ENCODE measurements at regions not wholly inside any gene's neighbourhood (a gene's known extent, or its start where the extent isn't known, plus 50 kb on each side); places are given as distances from the start of the nearest gene placed in this dataset.

DNA sequence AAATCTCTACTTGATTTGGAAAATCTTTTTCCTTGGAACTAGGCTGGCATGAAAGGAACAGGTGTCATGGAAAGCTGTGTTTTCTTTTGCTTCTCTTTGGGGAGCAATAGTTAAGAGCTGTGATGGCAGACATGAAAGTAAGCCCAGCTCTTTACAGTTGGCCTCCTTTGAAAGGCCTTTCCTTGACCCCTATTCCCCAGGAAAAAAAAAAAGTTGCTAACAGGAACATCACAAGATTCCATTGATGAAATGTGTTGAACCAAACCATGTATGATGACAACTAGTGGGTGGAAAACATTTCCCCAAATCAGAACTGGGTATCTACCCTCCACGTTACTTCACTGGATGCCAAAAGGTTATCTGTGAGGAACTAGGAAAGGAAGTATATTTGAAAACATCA, 190.7 kb upstream of the RPL34 start:
- no peak overlapping the region for H3K4me3 ChIP-seq (ENCODE audit: low read depth, low read length)
- TF ChIP-seq, protein P1, sequence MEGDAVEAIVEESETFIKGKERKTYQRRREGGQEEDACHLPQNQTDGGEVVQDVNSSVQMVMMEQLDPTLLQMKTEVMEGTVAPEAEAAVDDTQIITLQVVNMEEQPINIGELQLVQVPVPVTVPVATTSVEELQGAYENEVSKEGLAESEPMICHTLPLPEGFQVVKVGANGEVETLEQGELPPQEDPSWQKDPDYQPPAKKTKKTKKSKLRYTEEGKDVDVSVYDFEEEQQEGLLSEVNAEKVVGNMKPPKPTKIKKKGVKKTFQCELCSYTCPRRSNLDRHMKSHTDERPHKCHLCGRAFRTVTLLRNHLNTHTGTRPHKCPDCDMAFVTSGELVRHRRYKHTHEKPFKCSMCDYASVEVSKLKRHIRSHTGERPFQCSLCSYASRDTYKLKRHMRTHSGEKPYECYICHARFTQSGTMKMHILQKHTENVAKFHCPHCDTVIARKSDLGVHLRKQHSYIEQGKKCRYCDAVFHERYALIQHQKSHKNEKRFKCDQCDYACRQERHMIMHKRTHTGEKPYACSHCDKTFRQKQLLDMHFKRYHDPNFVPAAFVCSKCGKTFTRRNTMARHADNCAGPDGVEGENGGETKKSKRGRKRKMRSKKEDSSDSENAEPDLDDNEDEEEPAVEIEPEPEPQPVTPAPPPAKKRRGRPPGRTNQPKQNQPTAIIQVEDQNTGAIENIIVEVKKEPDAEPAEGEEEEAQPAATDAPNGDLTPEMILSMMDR (IDR thresholded peaks at IDR 0.05; ENCODE audit: low read depth, low read length) = no peak
- TF ChIP-seq POLR2A (IDR thresholded peaks at IDR 0.05; ENCODE audit: extremely low read depth, insufficient read length) = no peak
- TF ChIP-seq, protein P2, sequence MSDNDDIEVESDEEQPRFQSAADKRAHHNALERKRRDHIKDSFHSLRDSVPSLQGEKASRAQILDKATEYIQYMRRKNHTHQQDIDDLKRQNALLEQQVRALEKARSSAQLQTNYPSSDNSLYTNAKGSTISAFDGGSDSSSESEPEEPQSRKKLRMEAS (IDR thresholded peaks at IDR 0.05; ENCODE audit: low read depth, low read length) = no peak
- TF ChIP-seq MYC (IDR thresholded peaks at IDR 0.05; ENCODE audit: low read depth, low read length) = no peak
- no peak for DNase-seq (ENCODE audit: low read depth)

DNA sequence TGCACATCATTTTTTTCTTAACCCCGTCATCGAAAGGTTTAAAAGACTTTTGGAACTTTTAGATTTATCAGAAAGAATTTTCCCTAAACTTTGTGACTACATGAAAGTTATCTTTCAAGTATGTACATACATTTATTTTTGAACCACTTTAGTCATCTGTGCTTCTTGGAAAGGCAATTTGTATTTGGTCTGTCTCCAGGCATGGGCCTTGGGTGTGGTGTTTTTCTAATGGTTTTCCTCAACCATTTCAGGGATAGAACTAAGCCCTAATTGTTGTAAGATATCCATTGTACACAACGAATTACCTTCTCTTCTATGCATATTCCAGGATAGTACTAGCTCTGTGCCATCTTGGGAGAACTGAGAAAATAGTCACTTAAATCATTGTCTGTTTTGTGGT, 191.5 kb upstream of the RPL34 start:
- no peak for DNase-seq (ENCODE audit: low read depth)
- TF ChIP-seq MYC (IDR thresholded peaks at IDR 0.05; ENCODE audit: low read depth, low read length) = no peak
- TF ChIP-seq, protein P2 (IDR thresholded peaks at IDR 0.05; ENCODE audit: low read depth, low read length) = no peak
- TF ChIP-seq POLR2A (IDR thresholded peaks at IDR 0.05; ENCODE audit: extremely low read depth, insufficient read length) = no peak
- TF ChIP-seq, protein P1 (IDR thresholded peaks at IDR 0.05; ENCODE audit: low read depth, low read length) = no peak
- no peak overlapping the region for H3K4me3 ChIP-seq (ENCODE audit: low read depth, low read length)

DNA sequence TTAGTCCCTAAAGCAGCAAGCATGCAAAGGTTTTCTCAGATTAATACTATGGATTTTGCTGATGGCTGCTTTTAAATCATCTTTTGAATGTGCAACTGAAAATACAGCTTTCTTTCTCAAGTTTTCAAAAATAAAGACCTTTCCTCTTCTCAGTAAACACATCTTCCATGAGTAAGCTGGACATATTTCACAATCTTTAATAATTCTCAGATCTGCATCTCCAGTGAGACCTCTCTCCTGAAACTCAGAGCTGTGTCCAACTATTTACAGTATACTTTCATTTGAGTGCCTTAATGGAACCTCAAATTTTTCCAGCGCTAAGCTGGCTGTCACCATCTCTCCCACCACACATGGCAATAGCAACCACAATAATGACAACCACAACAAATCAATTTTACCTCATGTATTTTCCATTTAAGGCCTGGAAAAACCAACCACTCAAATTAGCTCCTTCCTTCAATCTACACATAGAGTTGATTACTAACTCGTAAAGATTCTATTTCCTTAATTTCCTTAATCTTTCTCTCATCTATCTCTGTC, 192.4 kb upstream of the RPL34 start:
- no peak overlapping the region for H3K4me3 ChIP-seq (ENCODE audit: low read depth, low read length)
- no peak for DNase-seq (ENCODE audit: low read depth)
- TF ChIP-seq POLR2A (IDR thresholded peaks at IDR 0.05; ENCODE audit: extremely low read depth, insufficient read length) (no peak), MYC (IDR thresholded peaks at IDR 0.05; ENCODE audit: low read depth, low read length) (no peak)
- TF ChIP-seq, protein P1 (IDR thresholded peaks at IDR 0.05; ENCODE audit: low read depth, low read length) = no peak
- TF ChIP-seq, protein P2 (IDR thresholded peaks at IDR 0.05; ENCODE audit: low read depth, low read length) = no peak

DNA sequence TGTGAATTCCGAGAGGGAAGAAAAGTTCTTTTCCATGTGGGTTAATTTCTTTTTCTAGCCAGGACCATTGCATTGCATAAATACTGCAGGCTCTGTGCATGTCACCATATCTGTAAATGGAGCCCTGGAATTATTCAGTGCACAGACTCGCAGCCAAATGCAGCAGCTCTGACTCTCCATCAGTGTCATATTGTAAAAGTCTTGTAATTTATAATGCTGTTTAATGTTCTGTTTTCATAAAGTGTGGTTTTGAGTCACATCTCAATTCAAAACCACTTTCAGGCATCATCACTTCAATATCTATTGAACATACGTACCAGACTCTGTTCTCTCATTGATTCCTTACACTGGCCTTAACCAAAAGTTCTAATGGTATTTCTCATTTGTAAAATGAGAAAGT, 193.9 kb upstream of the RPL34 start:
- no peak for DNase-seq (ENCODE audit: low read depth)
- TF ChIP-seq, protein P1 (IDR thresholded peaks at IDR 0.05; ENCODE audit: low read depth, low read length) = no peak
- TF ChIP-seq, protein P2 (IDR thresholded peaks at IDR 0.05; ENCODE audit: low read depth, low read length) = no peak
- TF ChIP-seq POLR2A (IDR thresholded peaks at IDR 0.05; ENCODE audit: extremely low read depth, insufficient read length) (no peak), MYC (IDR thresholded peaks at IDR 0.05; ENCODE audit: low read depth, low read length) (no peak)
- H3K4me3 ChIP-seq (ENCODE audit: low read depth, low read length) = no peak overlapping the region

DNA sequence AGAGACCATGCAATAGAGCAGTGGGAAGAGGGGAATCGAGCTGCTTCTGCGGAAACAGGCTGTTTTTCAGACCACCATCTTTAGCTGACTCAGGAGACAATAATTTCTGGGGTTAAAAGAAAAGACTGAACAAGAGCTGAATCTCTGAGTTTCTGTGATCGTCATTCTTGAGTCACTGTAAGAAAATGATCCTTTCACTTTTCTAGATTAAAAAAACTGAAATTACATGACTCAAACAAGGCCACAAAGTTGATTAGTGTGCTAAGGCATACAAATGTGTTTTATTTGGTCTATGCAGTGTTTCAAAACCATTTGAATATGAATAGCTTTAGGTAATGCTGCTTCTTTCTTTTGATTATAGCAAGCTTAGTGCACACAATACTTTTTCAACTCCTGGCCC, 194.4 kb upstream of the RPL34 start:
- DNase-seq (ENCODE audit: low read depth) = no peak
- no peak overlapping the region for H3K4me3 ChIP-seq (ENCODE audit: low read depth, low read length)
- TF ChIP-seq, protein P1 (IDR thresholded peaks at IDR 0.05; ENCODE audit: low read depth, low read length) = no peak
- TF ChIP-seq MYC (IDR thresholded peaks at IDR 0.05; ENCODE audit: low read depth, low read length) (no peak), POLR2A (IDR thresholded peaks at IDR 0.05; ENCODE audit: extremely low read depth, insufficient read length) (no peak)
- TF ChIP-seq, protein P2 (IDR thresholded peaks at IDR 0.05; ENCODE audit: low read depth, low read length) = no peak

Measured in NB4 (cell line).